GM12873 (cell line): ENCODE measurements at regions not wholly inside any gene's neighbourhood (a gene's known extent, or its start where the extent isn't known, plus 50 kb on each side); places are given as distances from the start of the nearest gene placed in this dataset.

Experiments
- TF ChIP-seq, protein P1 (sequence below): IDR thresholded peaks from 2 replicates; pipeline ENCODE4 v1.5.1; 2012; ENCODE audit warnings: low read depth, mild to moderate bottlenecking, moderate library complexity, low read length, control low read depth; ENCODE audit not compliant: insufficient read depth; ENCODE audit errors: missing control alignments

GRCh38 chr13:22001336-22001735, 330.5 kb downstream of the FGF9 start:
- TF ChIP-seq, protein P1, sequence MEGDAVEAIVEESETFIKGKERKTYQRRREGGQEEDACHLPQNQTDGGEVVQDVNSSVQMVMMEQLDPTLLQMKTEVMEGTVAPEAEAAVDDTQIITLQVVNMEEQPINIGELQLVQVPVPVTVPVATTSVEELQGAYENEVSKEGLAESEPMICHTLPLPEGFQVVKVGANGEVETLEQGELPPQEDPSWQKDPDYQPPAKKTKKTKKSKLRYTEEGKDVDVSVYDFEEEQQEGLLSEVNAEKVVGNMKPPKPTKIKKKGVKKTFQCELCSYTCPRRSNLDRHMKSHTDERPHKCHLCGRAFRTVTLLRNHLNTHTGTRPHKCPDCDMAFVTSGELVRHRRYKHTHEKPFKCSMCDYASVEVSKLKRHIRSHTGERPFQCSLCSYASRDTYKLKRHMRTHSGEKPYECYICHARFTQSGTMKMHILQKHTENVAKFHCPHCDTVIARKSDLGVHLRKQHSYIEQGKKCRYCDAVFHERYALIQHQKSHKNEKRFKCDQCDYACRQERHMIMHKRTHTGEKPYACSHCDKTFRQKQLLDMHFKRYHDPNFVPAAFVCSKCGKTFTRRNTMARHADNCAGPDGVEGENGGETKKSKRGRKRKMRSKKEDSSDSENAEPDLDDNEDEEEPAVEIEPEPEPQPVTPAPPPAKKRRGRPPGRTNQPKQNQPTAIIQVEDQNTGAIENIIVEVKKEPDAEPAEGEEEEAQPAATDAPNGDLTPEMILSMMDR: no peak

GRCh38 chr13:22002893-22003292, 332.0 kb downstream of the FGF9 start:
- TF ChIP-seq, protein P1: no peak

- TF ChIP-seq, protein P1: no peak
Observed at GRCh38 chr13:22009500-22009899, 338.6 kb downstream of the FGF9 start.

GRCh38 chr13:22009937-22010336, 339.1 kb downstream of the FGF9 start:
- TF ChIP-seq, protein P1: no peak

DNA sequence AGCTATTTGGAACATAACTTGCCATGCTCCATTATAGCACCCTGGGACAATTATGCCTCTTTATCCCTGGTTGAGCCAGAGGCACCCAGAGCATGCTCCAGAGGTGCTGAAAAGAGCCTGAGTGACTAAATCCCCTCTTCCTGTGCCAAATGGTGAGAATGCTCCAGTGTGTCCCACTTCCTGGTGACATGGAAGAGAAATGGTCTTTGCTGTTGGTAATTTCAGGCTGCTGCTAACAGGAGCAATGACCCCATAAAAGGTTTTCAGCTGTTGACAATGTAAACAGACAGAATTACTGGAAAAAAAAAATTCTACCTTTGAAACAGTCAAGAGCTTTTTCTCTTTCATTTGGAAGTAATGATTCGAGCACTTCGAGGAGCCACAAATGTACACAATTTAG, 341.8 kb downstream of the FGF9 start:
- TF ChIP-seq, protein P1: no peak

DNA sequence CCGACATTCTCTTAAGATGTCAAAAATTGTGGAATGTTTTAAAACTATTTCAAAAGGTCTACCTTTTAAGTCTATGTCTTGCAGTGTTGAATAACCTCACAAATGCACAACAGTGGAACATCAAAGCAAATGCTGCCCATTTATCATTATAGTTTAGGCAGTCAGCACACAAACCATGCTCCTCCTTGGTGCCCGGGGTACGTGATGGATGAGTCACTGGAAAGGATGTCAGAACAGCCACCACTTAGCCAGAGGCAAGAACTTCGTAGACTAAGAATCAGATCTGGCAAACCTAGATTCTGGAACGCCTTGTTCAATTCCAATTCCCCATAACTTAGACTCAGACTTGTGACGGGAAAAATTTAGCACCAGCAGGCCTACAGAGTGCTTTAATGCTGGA, 343.6 kb downstream of the FGF9 start:
- TF ChIP-seq, protein P1: no peak

GRCh38 chr13:22017226-22017625, 346.4 kb downstream of the FGF9 start:
- TF ChIP-seq, protein P1: no peak
